NCI-H345 (cell line): ENCODE measurements at regions not wholly inside any gene's neighbourhood (a gene's known extent, or its start where the extent isn't known, plus 50 kb on each side); places are given as distances from the start of the nearest gene placed in this dataset.
"Not testable (repeated sequence)": the region's sequence is repeated elsewhere in the genome, so short reads cannot be mapped to it uniquely, and the experiment has no call there.

Experiments used
- DNase-seq: peaks from one replicate; lab custom pipeline; 2025; lab: John Stamatoyannopoulos, UW

DNA sequence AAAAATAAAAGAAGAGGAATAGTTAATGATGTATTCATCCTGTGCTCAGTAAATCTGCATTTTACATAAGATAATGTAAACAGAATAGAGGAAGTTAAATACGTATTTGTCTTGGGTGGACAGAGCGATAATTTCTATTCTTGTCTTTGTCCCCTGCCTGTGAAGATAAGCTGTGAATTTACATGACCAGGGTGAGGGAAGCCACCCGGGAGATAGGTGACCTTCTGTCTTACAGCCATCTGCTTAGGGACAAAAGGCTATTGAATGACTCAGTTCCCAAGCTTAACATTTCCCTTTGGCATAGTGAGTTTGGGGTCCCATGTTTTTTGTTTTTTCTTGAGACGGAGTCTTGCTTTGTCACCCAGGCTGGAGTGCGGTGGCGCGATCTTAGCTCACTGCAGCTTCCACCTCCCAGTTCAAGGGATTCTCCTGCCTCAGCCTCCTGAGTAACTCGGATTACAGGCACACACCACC lies 88.7 kb upstream of the KCTD7 start:
- DNase-seq, result no peak

DNA sequence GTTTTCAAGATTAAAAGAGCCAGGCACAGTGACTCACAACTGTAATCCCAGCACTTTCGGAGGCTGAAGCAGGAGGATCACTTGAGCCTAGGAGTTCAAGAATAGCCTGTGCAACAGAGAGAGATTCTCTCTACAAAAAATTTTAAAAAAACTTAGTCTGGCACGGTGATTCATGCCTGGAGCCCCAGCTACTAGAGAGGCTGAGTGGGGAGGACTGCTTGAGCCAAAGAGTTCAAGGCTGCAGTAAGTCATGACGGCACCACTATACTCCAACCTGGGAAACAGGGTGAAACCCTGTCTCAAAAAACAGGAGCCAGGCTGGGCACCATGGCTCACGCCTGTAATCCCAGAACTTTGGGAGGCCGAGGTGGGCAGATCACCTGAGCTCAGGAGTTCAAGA lies 86.6 kb upstream of the KCTD7 start:
- DNase-seq, result no peak

- no peak for DNase-seq
Measured at GRCh38 chr7:66542528-66543269, 86.0 kb upstream of the KCTD7 start.

DNA sequence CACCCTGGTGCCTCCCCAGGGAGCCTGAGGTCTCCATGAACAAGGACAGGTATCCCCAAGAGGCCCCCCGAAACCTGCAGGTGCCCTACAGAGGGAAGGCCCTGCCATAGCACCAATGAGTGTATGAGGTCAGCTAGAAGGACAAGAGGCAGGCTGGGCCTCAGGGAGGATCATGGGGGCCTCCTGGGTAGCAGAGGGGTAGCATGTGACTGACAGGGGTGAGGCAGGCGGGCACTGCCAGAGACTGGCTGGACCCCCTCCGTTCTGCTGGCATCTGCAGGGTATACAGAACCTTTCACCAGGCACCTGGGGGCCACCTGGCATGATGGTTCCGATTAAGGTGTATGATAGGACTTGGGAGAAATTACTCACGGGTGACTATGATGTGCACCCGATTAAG lies 79.2 kb upstream of the KCTD7 start:
- no peak for DNase-seq

DNA sequence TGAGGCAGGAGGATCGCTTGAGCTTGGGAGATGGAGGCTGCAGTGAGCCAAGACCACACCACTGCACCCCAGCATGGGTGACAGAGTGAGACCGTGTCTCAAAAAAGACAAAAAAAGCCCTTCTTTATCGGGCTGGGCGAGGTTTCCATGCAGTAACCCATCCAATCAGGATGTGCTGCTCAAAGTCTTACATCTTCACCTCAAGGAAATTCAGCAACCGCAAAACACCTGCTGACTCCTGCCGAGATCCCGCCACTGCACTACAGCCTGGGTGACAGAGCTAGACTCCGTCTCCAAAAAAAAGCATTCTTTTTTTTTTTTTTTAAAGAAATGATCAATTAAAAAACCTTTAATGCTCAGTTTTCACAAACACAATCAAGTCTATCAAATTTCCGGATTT lies 75.7 kb upstream of the KCTD7 start:
- DNase-seq, result no peak

DNA sequence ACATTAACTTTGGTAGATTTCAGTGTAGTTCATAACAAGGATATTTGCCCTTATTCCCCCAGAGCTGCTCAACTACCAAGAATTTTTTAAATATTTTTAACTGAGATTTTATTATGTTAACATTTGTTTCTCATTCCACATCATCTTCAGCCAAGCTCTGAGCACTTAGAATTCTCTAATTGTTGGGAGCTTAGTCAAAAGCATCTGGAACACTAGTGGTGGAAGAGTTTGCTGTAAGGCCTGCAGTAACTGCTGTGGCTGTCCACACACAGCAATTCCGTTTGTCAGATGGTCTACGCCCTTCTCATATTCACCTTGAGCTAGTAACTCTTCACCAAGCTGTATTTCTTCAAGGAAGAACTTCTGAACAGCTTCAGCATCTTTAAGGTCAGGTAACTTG lies 75.0 kb upstream of the KCTD7 start:
- not testable (repeated sequence) for DNase-seq

DNA sequence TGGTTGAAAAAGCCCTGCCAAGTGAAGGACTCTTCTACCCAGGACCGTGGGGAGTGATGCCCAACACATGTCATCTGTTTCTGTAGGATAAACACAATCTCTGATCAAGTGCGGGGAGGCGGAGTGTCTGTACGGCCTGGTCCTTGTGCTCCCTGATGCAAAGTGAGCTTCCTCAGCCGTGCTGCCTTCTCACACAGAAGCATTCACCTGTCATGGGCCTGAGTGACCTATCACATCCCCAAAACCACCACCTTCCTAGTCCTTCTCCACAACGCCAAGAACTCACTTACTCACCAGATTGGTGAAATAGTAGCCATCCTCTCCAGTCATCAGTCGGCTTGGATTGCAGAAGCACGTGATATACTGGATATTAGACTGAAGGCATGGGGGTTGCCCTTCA lies 74.4 kb upstream of the KCTD7 start:
- not testable (repeated sequence) for DNase-seq

DNA sequence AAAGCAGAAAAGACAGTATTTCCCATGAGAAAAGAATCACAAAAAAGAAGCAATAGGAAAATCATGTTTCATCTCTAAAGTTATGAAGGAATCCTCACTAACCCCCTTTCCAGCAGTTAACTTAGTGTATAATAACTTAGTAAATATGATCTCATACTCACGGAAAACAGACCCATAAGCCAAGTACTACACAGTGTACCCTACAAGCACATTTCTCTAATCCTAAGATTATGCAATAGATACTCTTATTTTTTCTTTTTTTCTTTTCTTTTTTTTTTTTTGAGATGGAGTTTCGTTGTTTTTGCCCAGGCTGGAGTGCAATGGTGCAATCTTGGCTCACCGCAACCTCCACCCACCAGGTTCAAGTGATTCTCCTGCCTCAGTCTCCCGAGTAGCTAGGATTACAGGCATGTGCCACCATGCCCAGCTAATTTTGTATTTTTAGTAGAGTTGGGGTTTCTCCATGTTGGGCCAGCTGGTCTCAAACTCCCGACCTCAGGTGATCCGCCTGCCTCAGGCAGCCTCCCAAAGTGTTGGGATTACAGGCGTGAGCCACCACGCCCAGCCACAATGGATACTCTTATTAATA lies 73.7 kb upstream of the KCTD7 start:
- DNase-seq, result not testable (repeated sequence)

GRCh38 chr7:66556177-66556548 lies 72.5 kb upstream of the KCTD7 start:
- no peak for DNase-seq

GRCh38 chr7:66556549-66557213 lies 72.0 kb upstream of the KCTD7 start:
- no peak for DNase-seq

DNA sequence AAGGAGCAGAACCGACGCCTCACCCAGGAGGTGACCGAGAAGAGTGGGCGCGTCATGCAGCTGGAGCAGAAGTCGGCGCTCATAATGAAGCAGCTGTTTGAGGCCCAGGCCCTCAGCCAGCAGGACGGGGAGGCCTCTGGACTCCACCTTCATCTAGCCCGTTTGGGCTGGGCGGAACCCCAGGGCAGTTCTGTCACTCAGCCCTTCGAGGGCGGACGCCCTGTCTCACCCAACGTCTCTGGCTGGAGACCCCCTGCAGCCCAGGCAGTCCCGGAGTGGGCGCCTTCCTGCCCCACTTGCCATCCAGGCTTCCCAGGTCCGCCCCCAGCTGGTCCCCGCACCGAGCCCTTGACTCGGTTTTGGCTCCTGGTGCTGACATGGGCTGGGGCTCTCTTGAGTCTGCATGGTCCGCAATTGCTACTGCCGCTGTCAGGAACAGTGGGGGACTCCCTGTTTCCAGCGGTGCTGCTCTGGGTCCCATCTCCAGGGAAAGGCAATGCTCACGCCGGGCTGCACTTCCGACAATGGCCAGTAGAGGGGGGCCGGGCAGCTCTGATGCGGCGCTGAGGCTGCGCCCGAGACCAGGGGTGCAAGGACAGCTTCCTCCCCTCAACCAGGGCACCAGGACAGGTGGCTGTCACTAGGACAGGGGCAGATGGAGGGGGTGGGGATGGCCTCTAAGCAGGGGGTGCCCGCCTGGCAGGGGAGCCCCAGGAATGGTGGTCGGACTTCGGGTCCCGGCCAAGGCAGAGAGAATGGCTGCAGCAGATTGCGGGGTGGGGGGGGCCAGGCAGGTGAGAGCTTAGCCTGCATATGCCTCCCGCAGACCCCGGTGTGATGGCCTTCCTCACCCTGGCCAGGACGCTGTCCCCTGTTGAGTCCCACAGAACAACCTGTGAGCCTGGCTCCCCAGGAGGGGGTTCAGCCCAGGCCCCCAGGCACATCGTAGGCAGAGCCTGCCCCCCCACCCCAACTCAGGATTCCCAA lies 71.2 kb upstream of the KCTD7 start:
- DNase-seq, result peak; percentile 24

- no peak for DNase-seq
Measured at GRCh38 chr7:66558201-66558641, 70.5 kb upstream of the KCTD7 start.

GRCh38 chr7:66558660-66559465 lies 69.8 kb upstream of the KCTD7 start:
- DNase-seq, result no peak

DNA sequence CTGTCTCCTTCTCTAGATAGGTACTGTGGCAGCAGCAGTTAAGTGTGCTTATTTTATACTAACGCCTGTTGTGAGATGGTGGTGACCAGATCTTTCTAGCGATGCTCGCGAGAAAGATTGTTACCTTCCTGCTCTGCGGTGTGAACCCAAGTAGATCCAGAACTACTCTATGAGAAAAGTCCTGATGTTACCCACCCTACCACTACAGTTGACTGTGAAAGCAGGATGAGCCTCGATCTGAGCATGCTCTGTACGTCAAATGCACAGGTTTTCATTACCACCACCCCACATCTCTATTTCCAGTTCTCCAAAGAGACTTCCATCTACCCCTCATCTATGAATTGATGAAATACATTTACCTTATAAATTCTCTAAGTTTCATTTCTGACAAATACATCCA lies 64.6 kb upstream of the KCTD7 start:
- no peak for DNase-seq

GRCh38 chr7:66570179-66570578 lies 58.5 kb upstream of the KCTD7 start:
- not testable (repeated sequence) for DNase-seq

DNA sequence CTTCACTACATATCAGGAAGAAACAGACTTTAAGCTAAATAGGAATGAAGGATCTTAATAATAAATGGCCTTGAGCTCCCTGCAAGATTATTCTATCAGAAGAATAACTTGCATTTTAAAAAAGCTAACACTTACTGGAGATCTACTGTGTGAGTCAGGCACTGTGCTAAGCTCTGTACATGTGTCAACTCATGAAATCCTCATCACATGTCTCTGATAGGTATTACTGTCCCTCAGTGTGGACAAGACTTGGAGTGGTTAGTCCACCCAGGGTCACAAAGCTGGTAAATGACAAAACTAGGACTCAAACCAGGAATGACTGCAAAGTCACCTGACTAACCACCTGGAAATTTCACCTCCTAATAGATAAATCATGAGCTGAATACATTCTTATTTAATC lies 57.1 kb upstream of the KCTD7 start:
- no peak for DNase-seq

DNA sequence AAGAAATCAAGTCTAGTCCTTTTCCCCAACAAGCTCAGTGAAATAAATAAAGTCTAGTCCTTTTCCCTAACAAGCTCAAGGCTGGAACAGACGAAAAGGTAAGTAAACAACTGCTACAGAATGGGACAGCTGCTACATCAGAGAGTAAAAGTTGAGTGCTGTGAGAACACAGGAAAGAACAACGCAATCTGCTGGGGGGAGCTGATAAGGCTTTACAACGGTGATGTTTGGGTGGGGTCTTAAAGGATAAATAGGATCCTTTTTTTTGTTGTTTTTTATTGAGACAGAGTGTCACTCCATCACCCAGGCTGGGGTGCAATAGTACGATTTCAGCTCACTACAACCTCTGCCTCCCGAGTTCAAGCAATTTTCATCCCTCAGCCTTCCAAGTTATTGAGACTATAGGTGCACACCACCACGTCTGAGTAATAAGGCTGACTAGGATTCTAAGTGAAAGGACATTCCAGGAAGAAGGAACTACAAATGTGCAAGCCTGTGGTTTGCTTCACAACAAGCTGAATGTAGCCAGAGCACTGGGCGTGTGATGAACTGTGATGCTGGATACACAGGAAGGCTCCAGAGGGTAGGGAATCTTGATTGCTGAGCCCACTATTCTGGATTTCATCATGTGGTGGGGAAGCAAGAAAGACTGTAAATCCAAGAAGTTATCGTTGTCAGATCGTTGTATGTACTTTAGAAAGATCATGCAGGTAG lies 54.7 kb upstream of the KCTD7 start:
- not testable (repeated sequence) for DNase-seq

- not testable (repeated sequence) for DNase-seq
Measured at GRCh38 chr7:66574768-66575167, 53.9 kb upstream of the KCTD7 start.

DNA sequence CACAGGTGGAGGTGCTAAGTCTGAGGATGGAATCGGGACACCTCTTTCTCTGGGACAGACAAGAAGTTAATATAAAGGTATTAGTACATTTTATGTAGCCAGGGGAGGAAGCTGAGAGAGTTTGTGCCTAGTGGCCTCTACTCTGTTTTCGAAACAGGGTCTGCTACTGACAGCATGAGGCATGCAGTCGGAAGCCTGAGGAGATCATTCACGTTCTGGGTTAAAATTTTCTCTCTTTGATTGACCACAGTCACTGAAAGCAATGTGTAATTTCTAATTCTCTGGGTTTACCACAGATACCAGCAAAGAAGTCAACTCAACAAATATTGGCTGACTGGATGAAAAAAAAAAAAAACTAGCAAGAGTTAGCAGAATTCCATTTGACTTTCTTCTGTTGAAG lies 53.3 kb upstream of the KCTD7 start:
- no peak for DNase-seq

- DNase-seq, result no peak
Measured at GRCh38 chr7:66576646-66577045, 52.0 kb upstream of the KCTD7 start.
